OCI-LY1 (cell line): ENCODE measurements at regions not wholly inside any gene's neighbourhood (a gene's known extent, or its start where the extent isn't known, plus 50 kb on each side); places are given as distances from the start of the nearest gene placed in this dataset.
A peak's percentile ranks its signal among the peaks of the same experiment; 100 is the strongest.

ENCODE experiments used
- H2AFZ ChIP-seq: fragments of 200-600 bp; sonication (generic), shearing (Covaris generic); 2 replicates; pipeline ENCODE4 v1.6.0; 2014; ENCODE audit warnings: antibody characterized with exemption, mild to moderate bottlenecking, low read length
- H3F3A ChIP-seq: fragments of 200-600 bp; sonication (generic), shearing (Covaris generic); 2 replicates; pipeline ENCODE4 v1.6.0; 2014; ENCODE audit warnings: mild to moderate bottlenecking, antibody characterized with exemption, low read length, moderate library complexity; ENCODE audit not compliant: insufficient read depth
- H3K27ac ChIP-seq: fragments of 200-600 bp; sonication (generic); 2 replicates; pipeline ENCODE4 v1.5.1; 2014; ENCODE audit warnings: low read length, mixed run types, mild to moderate bottlenecking, low read depth; ENCODE audit not compliant: poor library complexity, severe bottlenecking
- H3K27me3 ChIP-seq: fragments of 200-600 bp; sonication (generic); 2 replicates; pipeline ENCODE4 v1.6.0; 2014; ENCODE audit warnings: antibody characterized with exemption, mild to moderate bottlenecking, low read length, moderate library complexity; ENCODE audit not compliant: insufficient read depth
- H3K36me3 ChIP-seq: fragments of 200-600 bp; sonication (generic); 2 replicates; pipeline ENCODE4 v1.6.1; 2014; ENCODE audit warnings: mild to moderate bottlenecking, antibody characterized with exemption, low read length, moderate library complexity, mixed read lengths; ENCODE audit not compliant: insufficient read depth
- H3K4me1 ChIP-seq: fragments of 200-600 bp; sonication (generic); 2 replicates; pipeline ENCODE4 v1.5.1; 2014; ENCODE audit warnings: mild to moderate bottlenecking, low read length, moderate library complexity; ENCODE audit not compliant: insufficient read depth, severe bottlenecking
- H3K4me2 ChIP-seq: fragments of 200-600 bp; sonication (generic), shearing (Covaris generic); 2 replicates; pipeline ENCODE4 v1.6.1; 2014; ENCODE audit warnings: low read length
- H3K4me3 ChIP-seq: fragments of 200-600 bp; sonication (generic); 2 replicates; pipeline ENCODE4 v1.5.1; 2014; ENCODE audit warnings: low read length, low read depth, mild to moderate bottlenecking, mixed read lengths; ENCODE audit not compliant: poor library complexity, severe bottlenecking
- H3K79me2 ChIP-seq: fragments of 200-600 bp; shearing (Covaris generic); 2 replicates; pipeline ENCODE4 v1.6.1; 2016; ENCODE audit warnings: mixed run types, low read length, mixed read lengths; ENCODE audit not compliant: insufficient read depth
- H3K9ac ChIP-seq: fragments of 200-600 bp; sonication (generic), shearing (Covaris generic); 2 replicates; pipeline ENCODE4 v1.6.1; 2014; ENCODE audit warnings: mild to moderate bottlenecking, low read length, mixed read lengths
- H3K9me2 ChIP-seq: fragments of 200-600 bp; sonication (generic), shearing (Covaris generic); 2 replicates; pipeline ENCODE4 v1.6.1; 2014; ENCODE audit warnings: low read depth, mild to moderate bottlenecking, low read length, mixed read lengths
- H3K9me3 ChIP-seq: fragments of 200-600 bp; shearing (Covaris generic); 2 replicates; pipeline ENCODE4 v1.6.1; 2014; ENCODE audit warnings: low read length, mixed read lengths
- H4K20me1 ChIP-seq: fragments of 200-600 bp; sonication (generic), shearing (Covaris generic); 2 replicates; pipeline ENCODE4 v1.6.0; 2016; ENCODE audit warnings: mild to moderate bottlenecking, low read length; ENCODE audit not compliant: insufficient read depth
- CTCF ChIP-seq: fragments of 200-600 bp; sonication (generic), shearing (Covaris generic); IDR thresholded peaks from 2 replicates; pipeline ENCODE4 v1.5.1; 2017; ENCODE audit warnings: mild to moderate bottlenecking, antibody characterized with exemption, low read length, moderate library complexity, mixed read lengths
- EZH2 ChIP-seq: fragments of 200-600 bp; sonication (generic), shearing (Covaris generic); IDR thresholded peaks from 2 replicates; pipeline ENCODE4 v1.8.0; 2017; ENCODE audit warnings: borderline replicate concordance, mixed run types, mild to moderate bottlenecking, antibody characterized with exemption, low read length, moderate library complexity, mixed read lengths

- H3K4me2 ChIP-seq = no peak overlapping the region
- H3K4me3 ChIP-seq = no peak overlapping the region
- H3F3A ChIP-seq = no peaks in the 10 kb centered on the region
- no peaks in the 10 kb centered on the region for H4K20me1 ChIP-seq
- no peaks in the 10 kb centered on the region for H3K9me2 ChIP-seq
- peaks cover 10% of the 10 kb centered on the region; the same call in 1 of the 2 replicates for H3K9me3 ChIP-seq
- no peak overlapping the region for H3K27ac ChIP-seq
- H3K79me2 ChIP-seq = no peaks in the 10 kb centered on the region
- H3K27me3 ChIP-seq = no peaks in the 10 kb centered on the region
- no peak overlapping the region for H2AFZ ChIP-seq
- no peaks in the 10 kb centered on the region for H3K4me1 ChIP-seq
- TF ChIP-seq CTCF = no peak
- no peak for TF ChIP-seq EZH2
- no peak overlapping the region for H3K9ac ChIP-seq
- no peaks in the 10 kb centered on the region; the same call in 1 of the 2 replicates for H3K36me3 ChIP-seq
Measured at GRCh38 chr2:12407160-12407559, 309.6 kb upstream of the TRIB2 start.

DNA sequence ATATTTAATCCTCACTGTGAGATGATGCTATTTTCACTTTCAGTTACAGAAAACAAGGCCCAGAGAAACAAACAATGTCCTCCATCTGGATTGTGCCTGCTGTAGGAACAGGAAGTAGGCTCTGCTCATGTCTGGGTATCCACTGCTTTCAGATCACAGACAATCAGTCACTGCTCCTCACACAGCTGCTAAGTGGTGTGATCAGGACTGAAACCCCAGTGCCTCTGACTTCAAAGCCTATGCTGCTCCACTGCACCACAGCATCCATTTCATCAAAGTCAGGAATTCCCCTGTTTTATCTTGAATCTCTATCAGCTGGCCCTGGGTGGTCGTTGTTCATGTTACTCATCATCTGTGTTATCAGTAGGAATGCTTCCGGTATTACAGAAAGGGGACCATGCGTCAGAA lies 303.8 kb upstream of the TRIB2 start:
- H3K9me2 ChIP-seq = no peaks in the 10 kb centered on the region
- peak overlapping the region; percentile 2 for H3K27ac ChIP-seq
- peaks cover 10% of the 10 kb centered on the region for H3K4me1 ChIP-seq
- no peak overlapping the region for H3K4me3 ChIP-seq
- no peak for TF ChIP-seq CTCF
- no peak for TF ChIP-seq EZH2
- no peak overlapping the region for H3K4me2 ChIP-seq
- H3F3A ChIP-seq = no peaks in the 10 kb centered on the region
- no peaks in the 10 kb centered on the region for H3K79me2 ChIP-seq
- no peak overlapping the region for H2AFZ ChIP-seq
- no peak overlapping the region; the same call in 1 of the 2 replicates for H3K9ac ChIP-seq
- H3K9me3 ChIP-seq = peaks cover 3% of the 10 kb centered on the region; the same call in 1 of the 2 replicates
- H4K20me1 ChIP-seq = no peaks in the 10 kb centered on the region
- H3K36me3 ChIP-seq = no peaks in the 10 kb centered on the region
- no peaks in the 10 kb centered on the region for H3K27me3 ChIP-seq

GRCh38 chr2:12415536-12415935 lies 301.2 kb upstream of the TRIB2 start:
- Histone ChIP-seq H3F3A (no peaks in the 10 kb centered on the region), H2AFZ (no peak overlapping the region), H3K9me2 (no peaks in the 10 kb centered on the region), H3K9me3 (0 out of 2 replicates have a peak, but pooled peaks cover 3% of the 10 kb centered on the region), H3K79me2 (no peaks in the 10 kb centered on the region), H3K4me3 (no peak overlapping the region), H3K4me1 (peaks cover 10% of the 10 kb centered on the region), H3K4me2 (no peak overlapping the region), H3K27me3 (no peaks in the 10 kb centered on the region), H4K20me1 (no peaks in the 10 kb centered on the region), H3K9ac (no peak overlapping the region), H3K36me3 (no peaks in the 10 kb centered on the region), H3K27ac (no peak overlapping the region)
- TF ChIP-seq CTCF = no peak
- TF ChIP-seq EZH2 = no peak
